GM19467 (cell line): ENCODE measurements at regions not wholly inside any gene's neighbourhood (a gene's known extent, or its start where the extent isn't known, plus 50 kb on each side); places are given as distances from the start of the nearest gene placed in this dataset.

Experiments used
- ATAC-seq: cut with Tn5 transposase; IDR thresholded peaks from one replicate; pipeline ENCODE4 v1.9.1; 2021; ENCODE audit warnings: mild to moderate bottlenecking, moderate library complexity; ENCODE audit not compliant: unreplicated experiment

DNA sequence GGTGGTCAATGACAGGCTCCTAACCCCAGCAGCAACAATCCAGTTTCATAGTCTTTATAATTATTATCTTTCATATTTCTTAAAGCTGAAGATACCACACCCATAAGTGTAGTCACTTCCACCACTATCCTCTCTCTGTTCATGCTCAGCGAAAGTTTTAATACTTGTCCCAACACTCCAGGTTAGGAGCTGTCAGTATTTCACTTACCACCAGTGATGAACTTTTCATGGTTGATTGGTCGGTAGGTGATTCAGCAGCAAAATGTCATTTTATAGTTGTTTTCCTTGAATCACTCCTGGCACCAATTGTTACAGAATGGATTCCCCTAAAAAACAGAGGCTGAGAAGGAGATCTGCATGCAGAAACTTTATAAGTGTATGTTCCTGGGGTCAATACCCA, 324.9 kb downstream of the CCDC85A start:
- no peak for ATAC-seq

- ATAC-seq, result no peak
These were observed 326.8 kb downstream of the CCDC85A start for GRCh38 chr2:56510610-56511009.

GRCh38 chr2:56515399-56515798, 331.6 kb downstream of the CCDC85A start:
- no peak for ATAC-seq

- ATAC-seq, result no peak
These were observed 336.0 kb downstream of the CCDC85A start for GRCh38 chr2:56519806-56520205.

DNA sequence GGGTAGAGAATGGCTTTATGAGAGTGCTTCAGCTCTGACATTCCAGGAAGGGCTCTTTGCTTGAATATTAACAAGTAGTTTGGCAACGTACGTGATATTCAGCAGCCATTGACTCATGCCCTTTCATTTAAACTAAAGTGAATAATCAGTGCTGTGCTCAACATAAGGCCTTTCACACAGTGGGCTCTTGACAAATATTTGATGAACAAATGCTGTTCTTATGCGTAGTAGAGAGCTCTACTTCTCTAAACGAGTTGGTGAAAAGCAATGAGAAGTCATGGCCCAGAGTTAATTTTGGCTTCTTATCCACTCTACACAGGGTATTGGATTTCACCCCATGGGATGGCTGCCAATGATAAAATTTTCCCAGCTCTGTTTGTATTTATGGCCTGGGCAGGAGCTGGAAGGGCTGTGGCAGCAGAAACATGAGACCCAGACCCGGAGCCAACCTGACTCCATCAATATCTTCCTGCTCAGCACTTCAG, 338.9 kb downstream of the CCDC85A start:
- ATAC-seq, result no peak

DNA sequence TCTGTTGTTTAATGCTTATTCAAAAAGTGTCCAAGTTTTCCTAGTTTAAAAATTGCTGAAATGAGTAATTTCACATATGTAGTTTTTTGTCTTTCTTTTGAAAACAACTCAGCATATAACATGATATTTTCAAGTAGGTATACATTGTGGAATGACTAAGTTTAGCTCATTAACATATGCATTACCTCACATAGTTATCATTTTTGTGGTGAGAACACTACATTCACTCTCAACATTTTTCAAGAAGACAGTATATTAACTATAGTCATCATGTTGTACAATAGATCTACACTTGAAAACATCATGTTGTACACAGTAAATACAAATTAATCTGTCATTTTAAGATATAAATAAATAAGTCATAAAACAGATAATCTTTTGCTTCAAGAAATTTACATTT, 340.0 kb downstream of the CCDC85A start:
- ATAC-seq, result no peak

GRCh38 chr2:56531668-56532420, 348.1 kb downstream of the CCDC85A start:
- ATAC-seq, result no peak

GRCh38 chr2:56534321-56534720, 350.5 kb downstream of the CCDC85A start:
- no peak for ATAC-seq

- ATAC-seq, result no peak
These were observed 354.0 kb downstream of the CCDC85A start for GRCh38 chr2:56537756-56538155.

GRCh38 chr2:56539618-56540017, 355.8 kb downstream of the CCDC85A start:
- ATAC-seq, result no peak

DNA sequence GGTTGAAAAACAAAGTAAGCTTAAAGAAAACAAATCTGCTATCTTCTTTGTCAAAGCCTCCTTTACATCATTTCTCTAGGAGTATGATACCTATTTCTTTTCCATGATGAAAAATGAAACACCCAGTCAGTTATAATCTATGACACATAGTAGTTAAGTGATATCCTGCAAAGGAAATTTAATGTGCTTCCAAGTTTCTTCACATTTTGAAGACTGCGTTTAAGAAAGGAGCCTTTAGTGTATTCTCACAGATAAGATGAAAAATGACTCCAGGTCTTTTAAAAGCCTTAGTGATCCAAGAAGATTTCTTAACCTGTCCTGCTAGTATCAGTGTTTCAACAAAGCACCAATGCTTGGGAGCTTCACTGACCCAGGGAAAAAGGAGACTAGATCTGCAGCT, 356.7 kb downstream of the CCDC85A start:
- ATAC-seq, result no peak

- no peak for ATAC-seq
These were observed 357.1 kb downstream of the CCDC85A start for GRCh38 chr2:56540916-56541315.

DNA sequence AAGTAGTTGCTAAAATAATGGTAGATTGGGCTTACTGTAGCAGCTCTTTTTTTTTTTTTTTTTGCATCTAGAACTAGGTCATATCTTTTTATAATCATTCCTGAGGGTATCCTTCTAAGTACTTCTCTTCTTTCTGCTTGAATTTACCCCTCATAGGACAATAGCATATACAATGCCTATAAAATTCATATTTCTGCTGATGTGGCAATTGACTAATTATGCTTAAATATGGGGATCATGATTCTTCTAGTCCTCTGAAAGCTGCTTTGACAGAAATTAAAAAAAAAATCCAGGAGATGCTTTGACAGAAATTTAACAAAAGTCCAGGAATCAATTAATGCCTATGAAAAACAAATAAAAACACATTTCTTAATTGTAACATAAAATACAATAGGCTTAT, 358.4 kb downstream of the CCDC85A start:
- ATAC-seq, result no peak

DNA sequence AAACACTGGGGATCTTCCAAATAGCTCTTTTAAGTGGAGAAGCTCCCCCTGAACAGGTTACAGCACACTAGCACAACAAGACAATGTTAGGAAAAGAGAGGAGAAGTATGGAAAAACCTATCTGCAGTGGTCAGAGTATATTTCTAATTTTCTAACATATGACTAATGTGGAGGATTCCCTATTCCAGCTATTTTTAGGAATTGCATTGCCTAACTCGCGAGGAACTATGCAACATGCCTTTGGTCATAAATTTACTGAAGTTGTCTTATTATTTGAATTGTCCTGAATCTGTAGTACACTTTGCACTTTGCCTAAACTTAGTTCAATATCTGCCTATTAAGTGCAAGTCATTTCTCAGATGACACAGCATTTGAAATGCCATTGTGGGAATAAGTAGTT, 381.4 kb downstream of the CCDC85A start:
- no peak for ATAC-seq

- no peak for ATAC-seq
These were observed 387.3 kb downstream of the CCDC85A start for GRCh38 chr2:56571074-56571473.

GRCh38 chr2:56576001-56576400, 392.2 kb downstream of the CCDC85A start:
- no peak for ATAC-seq

DNA sequence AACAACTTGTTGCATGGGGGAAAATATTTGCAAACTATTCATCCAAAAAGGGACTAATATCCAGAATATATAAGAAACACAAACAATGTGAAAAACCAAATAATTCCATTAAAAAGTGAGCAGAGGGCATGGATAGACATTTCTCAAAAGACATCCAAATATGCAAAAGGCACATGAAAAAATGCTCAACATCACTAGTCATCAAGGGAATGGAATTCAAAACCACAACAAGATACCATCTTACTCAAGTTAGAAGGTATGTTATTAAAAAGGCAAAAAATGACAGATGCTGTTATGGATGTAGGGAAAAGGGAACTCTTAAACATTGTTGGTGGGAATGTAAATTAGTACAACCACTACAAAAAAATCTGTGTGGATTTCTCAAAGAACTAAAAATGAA, 396.5 kb downstream of the CCDC85A start:
- no peak for ATAC-seq

DNA sequence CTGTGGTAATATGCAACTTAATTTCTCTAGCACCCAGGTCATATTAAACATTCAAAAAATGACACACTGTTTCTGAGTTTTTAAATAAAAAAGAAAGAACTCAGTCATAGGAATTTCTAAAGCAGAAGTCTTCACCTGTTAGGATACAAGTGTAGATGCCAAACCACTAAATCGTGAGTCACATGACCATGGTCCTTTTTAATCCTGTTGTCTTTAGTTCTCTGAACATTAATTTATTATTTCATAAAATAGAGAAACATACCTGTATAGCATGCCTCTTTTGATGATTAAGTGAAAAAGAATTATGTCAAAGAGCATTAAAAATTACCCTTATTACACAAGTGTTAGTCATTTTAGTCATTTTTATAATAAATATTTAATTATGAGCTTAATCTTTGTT, 398.8 kb downstream of the CCDC85A start:
- ATAC-seq, result no peak

DNA sequence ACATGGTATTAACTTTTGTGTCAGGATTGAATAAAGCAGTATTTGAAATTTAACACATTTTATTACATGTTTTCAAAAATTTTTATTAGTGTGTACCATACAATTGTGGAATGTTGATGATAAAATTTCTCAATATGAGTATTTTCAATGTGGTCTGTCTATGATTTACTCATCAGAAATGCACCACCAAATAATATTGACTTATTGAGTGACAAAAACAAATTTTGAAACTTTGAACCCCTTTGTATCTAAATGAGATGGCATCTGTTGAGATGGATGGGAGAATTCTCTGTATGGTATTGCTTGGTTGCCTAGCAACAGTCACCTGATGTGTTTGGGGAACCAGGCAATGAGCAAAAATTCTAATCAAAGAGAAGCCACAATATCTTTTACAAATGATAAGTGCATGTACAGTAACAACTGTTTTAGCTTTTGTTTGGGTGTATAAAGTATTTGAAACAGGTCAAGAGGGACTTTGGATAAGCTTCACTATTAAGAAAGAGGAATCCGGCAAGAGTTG, 400.1 kb downstream of the CCDC85A start:
- no peak for ATAC-seq

DNA sequence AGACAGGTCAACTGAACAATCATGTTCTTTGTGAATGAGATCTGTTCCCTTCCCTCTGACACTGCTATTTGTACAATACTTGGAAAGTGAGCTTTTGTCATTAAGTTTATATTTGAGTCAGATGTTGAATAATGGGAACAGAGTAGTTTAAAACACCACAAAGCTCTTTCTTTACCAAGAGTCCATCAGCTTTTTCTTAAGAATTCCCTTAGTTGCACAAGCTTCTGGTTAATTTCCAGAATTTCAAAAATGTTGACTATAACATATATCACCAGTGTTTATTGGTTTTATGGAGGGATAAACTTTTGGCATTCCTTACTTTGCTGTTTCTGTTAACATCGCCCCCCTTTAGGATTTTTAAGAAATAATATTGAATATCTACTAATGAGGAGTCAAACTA, 403.7 kb downstream of the CCDC85A start:
- ATAC-seq, result no peak

DNA sequence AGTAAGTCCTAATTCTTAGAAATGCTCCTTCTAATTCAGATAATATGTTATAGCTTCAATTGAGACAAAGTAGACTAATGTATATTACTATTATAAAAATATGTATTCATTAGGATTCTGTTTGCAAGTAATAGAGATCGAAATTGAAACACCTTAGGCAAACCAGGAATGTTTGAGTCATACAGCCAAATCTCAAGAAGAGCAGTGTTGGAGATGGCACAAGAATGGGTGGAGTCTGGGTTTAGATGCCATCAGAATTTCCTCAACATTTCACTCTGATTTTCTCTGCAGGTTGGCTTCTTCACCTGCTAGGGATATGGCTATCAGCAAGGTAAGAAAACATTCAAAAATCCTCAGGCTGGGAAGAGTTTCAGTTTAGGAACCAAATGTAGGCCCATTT, 405.4 kb downstream of the CCDC85A start:
- ATAC-seq, result no peak

GRCh38 chr2:56589835-56590234, 406.0 kb downstream of the CCDC85A start:
- ATAC-seq, result no peak

DNA sequence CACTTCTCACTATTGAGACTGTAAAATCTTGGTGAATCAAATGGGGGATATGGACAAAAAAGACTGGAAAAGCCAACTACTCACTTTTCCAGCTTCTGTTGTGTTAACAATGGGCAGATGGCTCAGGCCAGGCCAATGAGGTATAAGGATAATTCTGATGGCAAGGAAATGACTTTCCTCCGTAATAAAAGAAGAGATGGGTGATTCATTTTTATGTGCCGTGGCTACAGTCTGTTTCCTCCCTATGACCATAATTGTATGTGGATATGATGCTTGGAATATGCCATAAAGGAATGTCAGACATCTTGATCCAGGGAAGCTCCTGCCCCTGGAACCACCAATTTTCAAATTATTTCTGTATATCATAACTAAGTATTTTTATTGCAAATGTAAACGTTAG, 406.8 kb downstream of the CCDC85A start:
- no peak for ATAC-seq
